ENCODE measurements at regions not wholly inside any gene's neighbourhood (a gene's known extent, or its start where the extent isn't known, plus 50 kb on each side); places are given as distances from the start of the nearest gene placed in this dataset.

- DNase-seq (ENCODE audit: low read depth) = no peak
- no peak overlapping the region for H3K4me3 ChIP-seq (ENCODE audit: low read depth, low read length)
Measured at GRCh38 chr15:47934342-47934741, 186.4 kb upstream of the SLC24A5 start.

DNA sequence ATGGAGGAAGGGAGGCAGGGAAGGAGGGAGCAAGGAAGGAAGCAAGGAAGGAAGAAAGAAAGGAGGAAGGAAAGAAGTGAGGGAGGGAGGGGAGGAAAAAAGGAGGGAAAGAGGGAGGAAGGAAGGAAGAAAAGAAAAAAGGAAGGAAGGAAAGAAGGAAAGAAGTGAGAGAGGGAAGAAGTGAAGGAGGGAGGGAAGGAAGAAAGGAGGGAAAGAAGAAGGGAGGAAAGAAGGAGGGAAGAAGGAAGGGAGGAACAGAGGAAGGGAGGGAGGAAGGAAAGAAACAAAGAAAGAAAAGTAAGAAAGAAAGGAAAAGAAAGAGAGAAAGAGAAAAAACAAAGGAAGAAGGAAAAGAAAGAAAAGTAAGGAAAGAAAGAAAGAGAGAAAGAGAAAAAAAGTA is 183.0 kb upstream of the SLC24A5 start:
- no peak overlapping the region for H3K4me3 ChIP-seq (ENCODE audit: low read depth, low read length)
- no peak for DNase-seq (ENCODE audit: low read depth)

DNA sequence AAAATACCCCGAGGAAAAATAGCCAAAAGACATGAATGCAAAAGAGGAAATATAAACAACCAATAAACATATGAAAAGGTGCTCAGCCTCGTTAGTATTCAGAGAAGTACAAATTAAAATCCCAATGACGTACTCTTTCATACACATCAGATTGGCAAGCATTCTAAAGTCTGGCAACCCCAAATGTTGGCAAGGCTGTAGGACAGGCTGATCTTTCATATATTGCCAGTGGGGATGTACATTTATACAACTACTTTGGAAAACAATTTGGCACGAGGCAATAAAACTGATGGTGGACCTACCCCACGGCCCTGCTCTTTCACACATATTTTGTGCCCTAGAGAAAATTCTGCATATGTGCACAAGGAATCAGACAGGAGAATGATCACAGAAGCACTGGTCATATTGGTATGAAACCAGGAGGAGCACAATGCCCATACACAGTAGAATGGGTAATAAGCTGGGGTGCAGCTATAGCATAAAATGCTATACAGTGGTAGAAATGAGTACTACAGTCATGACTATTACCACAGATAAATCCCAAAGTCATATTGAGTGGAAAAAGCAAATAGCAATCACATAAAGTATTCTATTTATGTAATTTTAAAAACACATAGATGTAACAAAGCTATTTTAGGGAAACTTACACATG is 176.0 kb upstream of the SLC24A5 start:
- no peak for DNase-seq (ENCODE audit: low read depth)
- no peak overlapping the region for H3K4me3 ChIP-seq (ENCODE audit: low read depth, low read length)

GRCh38 chr15:47945872-47946650 is 174.7 kb upstream of the SLC24A5 start:
- H3K4me3 ChIP-seq (ENCODE audit: low read depth, low read length) = no peak overlapping the region
- no peak for DNase-seq (ENCODE audit: low read depth)

- no peak overlapping the region for H3K4me3 ChIP-seq (ENCODE audit: low read depth, low read length)
- DNase-seq (ENCODE audit: low read depth) = no peak
Measured at GRCh38 chr15:47949815-47950214, 171.0 kb upstream of the SLC24A5 start.

DNA sequence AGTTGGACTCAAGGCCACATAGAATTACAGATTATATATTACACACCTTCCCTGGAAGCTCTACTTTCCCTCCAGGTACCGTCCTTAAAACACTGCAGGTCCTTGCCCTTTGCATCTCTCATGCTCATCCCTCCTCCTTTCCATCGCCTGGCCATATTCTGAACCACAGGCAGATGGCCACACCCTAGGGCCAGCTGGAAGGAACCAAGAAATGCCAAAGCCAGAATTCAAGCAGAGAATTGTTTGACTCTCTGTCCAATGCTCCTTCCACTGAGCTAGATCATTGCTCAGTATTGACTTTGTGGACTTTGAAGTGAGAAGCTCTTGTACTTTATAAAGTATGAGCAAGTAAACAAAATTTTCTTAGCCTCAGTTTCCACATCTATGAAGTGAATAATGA is 170.3 kb upstream of the SLC24A5 start:
- no peak overlapping the region for H3K4me3 ChIP-seq (ENCODE audit: low read depth, low read length)
- DNase-seq (ENCODE audit: low read depth) = no peak

GRCh38 chr15:47951781-47952180 is 169.0 kb upstream of the SLC24A5 start:
- no peak overlapping the region for H3K4me3 ChIP-seq (ENCODE audit: low read depth, low read length)
- DNase-seq (ENCODE audit: low read depth) = no peak

DNA sequence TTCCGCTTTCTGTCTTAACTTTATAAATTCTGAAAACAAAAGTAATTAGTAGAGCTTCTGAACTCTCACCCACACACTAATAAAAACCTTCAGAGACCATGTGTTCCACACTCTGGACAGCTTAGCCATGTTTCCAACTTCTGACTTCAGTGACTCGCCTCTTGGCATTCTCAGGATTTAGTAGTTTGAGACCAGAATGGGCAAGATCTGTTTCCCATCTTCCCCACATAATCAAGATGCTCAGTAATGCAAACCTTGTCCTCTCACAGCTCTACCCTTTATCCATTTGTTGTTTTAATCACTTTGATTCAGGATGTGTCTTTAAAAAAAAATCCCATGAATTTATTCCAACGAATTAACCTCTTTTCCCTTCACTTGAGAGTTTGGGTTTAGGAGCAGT is 166.6 kb upstream of the SLC24A5 start:
- no peak overlapping the region for H3K4me3 ChIP-seq (ENCODE audit: low read depth, low read length)
- DNase-seq (ENCODE audit: low read depth) = no peak

- no peak overlapping the region for H3K4me3 ChIP-seq (ENCODE audit: low read depth, low read length)
- no peak for DNase-seq (ENCODE audit: low read depth)
Measured at GRCh38 chr15:47955021-47955420, 165.8 kb upstream of the SLC24A5 start.

- no peak for DNase-seq (ENCODE audit: low read depth)
- no peak overlapping the region for H3K4me3 ChIP-seq (ENCODE audit: low read depth, low read length)
Measured at GRCh38 chr15:47959617-47960413, 161.0 kb upstream of the SLC24A5 start.

DNA sequence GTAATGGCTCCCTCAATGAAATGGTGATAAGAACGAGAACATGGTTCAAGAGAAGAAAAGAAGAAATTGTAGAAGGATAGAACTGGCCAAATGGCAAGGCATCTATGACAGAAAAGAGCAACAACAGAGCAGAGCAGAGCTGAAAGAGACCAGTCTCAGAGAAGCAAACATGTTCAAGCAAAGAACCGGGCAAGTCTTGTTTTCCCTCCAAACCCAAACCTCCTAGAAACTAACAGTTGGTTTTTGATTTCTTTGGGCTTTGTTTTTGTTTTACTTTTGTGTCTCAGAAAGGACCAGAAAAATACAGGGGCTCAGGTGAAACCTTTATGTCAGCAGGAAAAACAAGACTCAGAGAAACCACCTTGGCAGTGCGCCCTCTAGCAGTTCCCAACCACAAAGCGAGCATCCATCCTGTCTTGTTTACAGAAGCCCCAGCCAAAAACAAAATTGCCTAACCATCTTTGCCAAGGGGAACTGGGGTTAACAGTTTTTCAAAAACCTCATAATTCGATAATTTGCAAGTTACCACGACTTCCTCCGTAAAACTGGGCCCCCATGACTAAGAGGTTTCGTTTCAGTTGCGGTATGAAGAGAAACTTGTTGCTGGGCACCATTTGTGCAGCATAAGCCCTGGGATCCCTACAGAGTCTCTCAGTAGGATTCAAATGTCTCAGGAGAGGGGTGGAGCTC is 159.2 kb upstream of the SLC24A5 start:
- no peak for DNase-seq (ENCODE audit: low read depth)
- H3K4me3 ChIP-seq (ENCODE audit: low read depth, low read length) = no peak overlapping the region

DNA sequence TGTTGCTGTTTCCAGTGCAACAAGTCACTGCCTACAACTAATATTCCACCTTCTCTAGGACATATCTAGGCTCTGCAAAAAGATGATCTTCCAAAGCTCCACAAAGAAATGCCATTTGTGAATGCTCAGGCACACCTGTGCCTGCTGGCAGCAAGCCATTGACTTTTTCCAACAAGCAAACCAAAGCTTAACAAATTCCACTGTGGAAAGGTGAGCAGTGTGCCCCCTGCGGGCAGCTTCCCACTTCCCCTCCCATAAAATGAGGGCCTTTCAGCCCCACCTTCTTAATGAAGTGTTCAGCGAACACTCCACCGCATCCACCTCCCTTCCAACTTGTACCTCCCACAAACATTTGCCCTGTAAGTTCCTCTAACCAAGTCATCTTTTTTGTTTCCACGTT is 157.5 kb upstream of the SLC24A5 start:
- no peak overlapping the region for H3K4me3 ChIP-seq (ENCODE audit: low read depth, low read length)
- no peak for DNase-seq (ENCODE audit: low read depth)

DNA sequence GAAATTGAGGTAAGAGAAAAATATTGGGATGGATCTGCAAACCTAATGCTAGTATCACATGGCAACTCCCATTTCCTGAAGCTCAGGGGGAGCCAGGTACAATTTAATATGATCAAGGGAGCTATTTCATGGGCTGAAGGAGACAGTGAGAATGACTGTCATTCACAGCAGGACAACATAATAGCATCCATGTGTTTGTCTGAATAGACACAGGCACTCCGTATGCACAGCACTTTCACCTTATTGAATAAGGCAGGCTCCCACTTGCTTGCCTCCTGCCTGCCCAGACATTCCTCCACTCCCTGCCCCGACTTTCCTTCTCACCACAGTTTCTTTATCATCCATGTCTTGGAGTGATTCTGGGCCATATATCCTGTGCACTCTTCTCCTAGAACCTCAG is 156.6 kb upstream of the SLC24A5 start:
- no peak overlapping the region for H3K4me3 ChIP-seq (ENCODE audit: low read depth, low read length)
- DNase-seq (ENCODE audit: low read depth) = no peak

DNA sequence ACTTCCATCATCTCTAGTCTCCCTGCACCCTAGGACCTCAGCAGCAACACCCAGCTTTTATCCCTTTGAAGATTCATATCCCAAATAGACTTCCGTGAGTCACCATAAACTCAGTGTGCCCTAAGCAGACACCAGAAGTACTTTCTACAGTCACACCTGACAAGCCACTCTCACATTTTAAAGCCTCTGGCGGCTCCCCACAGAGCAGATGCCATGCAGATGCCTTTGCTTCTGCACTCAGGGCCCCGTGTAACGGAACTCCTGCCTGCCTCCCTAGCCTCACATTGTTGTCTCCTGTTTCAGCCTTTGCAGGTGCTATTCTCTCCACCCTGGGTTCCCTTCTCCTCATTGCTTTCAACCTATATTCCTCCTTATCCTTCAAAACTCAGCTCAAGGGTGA is 155.5 kb upstream of the SLC24A5 start:
- H3K4me3 ChIP-seq (ENCODE audit: low read depth, low read length) = no peak overlapping the region
- DNase-seq (ENCODE audit: low read depth) = no peak

DNA sequence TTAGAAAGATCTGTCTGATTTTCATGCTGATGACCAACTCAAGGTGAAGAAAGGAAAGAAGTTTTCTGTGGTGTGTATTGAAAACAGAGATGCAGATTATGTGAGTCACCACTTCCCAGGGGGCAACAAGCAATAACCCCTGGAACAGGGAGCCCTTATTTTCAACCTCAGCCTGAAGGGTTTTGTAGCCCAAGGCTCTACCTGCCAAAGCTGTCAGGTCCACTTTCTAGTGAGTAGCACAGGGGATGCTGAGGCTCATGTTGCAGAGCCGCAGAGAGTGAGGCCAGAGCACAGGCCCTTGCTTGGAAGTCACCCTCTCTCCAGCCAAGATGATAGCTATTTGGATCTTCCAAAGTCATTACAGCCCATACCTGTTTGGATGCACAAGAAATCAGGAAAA is 152.2 kb upstream of the SLC24A5 start:
- no peak for DNase-seq (ENCODE audit: low read depth)
- no peak overlapping the region for H3K4me3 ChIP-seq (ENCODE audit: low read depth, low read length)

DNA sequence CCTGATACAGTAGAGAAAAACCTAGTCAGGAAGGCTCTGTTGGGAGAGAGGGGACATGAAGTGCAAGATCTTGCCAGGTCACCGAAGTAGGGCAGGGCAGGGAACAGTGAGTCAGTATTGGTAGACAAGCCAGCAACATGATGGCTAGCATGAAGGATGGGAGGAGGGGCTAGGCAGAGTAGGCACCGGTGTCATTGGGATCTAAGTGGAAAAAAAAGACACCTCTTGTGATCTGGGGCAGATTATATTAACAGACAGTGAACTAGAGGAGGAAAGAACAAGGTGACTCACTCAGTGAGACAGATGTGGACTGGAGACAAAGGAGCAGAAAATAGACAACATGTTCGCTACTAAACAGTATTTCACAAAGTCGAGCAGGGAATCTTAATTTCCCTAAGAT is 149.2 kb upstream of the SLC24A5 start:
- no peak for DNase-seq (ENCODE audit: low read depth)
- H3K4me3 ChIP-seq (ENCODE audit: low read depth, low read length) = no peak overlapping the region

DNA sequence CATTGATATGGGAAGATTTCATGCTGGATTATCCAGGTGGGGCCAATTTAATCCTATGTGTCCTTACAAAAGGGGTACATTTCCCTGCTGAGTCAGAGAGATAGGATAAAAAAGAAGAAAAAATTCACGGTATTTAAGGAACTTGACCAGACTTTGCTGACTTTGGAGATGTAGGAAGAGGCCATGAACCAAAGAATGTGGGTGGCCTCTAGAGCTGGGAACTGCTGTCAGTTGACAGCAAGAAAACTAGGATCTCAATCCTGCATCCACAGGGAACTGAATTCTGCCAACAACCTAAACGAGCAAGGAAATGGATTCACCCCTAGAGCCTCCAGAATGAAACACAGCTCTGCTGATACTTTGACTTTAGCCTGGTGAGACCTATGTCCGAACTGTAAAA is 148.1 kb upstream of the SLC24A5 start:
- H3K4me3 ChIP-seq (ENCODE audit: low read depth, low read length) = no peak overlapping the region
- DNase-seq (ENCODE audit: low read depth) = no peak

DNA sequence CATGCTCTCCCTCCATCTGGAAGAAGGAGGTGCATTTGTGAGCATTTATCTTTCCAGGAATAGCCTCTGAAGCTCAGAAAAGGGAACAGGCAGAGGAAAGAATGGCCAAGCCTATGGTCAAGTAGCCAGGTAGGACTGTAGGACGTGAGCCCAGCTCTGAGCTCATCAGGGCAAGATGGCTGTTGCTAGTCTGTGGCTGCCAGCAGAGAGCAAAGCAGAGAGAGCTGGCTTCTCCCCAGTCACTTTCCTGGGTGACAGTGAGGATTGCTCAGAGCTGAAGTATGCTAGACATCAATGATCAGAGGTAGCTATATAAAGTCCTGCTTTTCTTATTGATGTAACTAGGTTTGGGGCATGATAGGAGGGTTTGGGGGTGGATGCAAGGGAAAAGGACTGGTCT is 146.1 kb upstream of the SLC24A5 start:
- no peak overlapping the region for H3K4me3 ChIP-seq (ENCODE audit: low read depth, low read length)
- no peak for DNase-seq (ENCODE audit: low read depth)

GRCh38 chr15:47975427-47975826 is 145.4 kb upstream of the SLC24A5 start:
- no peak for DNase-seq (ENCODE audit: low read depth)
- no peak overlapping the region for H3K4me3 ChIP-seq (ENCODE audit: low read depth, low read length)

GRCh38 chr15:47983533-47983932 is 137.3 kb upstream of the SLC24A5 start:
- DNase-seq (ENCODE audit: low read depth) = no peak

More at GRCh38 chr15:47983533-47983932, 137.3 kb upstream of the SLC24A5 start:
- H3K4me3 ChIP-seq (ENCODE audit: low read depth, low read length) = no peak overlapping the region
